ENCODE measurements at regions not wholly inside any gene's neighbourhood (a gene's known extent, or its start where the extent isn't known, plus 50 kb on each side); places are given as distances from the start of the nearest gene placed in this dataset.

DNA sequence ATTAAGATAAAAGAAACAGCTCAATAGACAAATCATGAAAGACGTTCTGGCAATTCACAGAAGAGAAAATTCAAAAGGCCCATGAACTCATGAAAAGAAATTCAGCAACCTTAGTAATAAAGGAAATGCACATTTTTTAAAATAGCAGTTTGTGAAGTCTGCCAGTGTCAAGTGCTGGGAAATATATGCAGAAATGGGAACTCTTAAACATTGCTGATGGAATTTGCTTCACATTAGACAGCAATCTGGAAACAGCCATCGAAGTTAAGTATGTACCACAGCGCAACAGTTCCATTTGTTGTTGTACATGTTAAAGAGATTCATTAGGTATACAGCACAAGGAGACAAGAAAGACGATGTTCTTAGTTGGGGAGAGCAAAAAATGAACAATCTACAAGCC, 319.4 kb upstream of the SALL1 start:
- Histone ChIP-seq H3K4me3 (no peak overlapping the region), H3K27me3 (no peaks in the 10 kb centered on the region), H3K27ac (no peak overlapping the region), H3K9me3 (no peaks in the 10 kb centered on the region), H3K36me3 (no peaks in the 10 kb centered on the region), H3K4me1 (no peaks in the 10 kb centered on the region)
- TF ChIP-seq, protein P1, sequence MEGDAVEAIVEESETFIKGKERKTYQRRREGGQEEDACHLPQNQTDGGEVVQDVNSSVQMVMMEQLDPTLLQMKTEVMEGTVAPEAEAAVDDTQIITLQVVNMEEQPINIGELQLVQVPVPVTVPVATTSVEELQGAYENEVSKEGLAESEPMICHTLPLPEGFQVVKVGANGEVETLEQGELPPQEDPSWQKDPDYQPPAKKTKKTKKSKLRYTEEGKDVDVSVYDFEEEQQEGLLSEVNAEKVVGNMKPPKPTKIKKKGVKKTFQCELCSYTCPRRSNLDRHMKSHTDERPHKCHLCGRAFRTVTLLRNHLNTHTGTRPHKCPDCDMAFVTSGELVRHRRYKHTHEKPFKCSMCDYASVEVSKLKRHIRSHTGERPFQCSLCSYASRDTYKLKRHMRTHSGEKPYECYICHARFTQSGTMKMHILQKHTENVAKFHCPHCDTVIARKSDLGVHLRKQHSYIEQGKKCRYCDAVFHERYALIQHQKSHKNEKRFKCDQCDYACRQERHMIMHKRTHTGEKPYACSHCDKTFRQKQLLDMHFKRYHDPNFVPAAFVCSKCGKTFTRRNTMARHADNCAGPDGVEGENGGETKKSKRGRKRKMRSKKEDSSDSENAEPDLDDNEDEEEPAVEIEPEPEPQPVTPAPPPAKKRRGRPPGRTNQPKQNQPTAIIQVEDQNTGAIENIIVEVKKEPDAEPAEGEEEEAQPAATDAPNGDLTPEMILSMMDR (IDR thresholded peaks at IDR 0.05), result no peak
- DNase-seq (no peak), ATAC-seq (no peak)
- intact Hi-C loops (cut with DNase I), result no loop called here

DNA sequence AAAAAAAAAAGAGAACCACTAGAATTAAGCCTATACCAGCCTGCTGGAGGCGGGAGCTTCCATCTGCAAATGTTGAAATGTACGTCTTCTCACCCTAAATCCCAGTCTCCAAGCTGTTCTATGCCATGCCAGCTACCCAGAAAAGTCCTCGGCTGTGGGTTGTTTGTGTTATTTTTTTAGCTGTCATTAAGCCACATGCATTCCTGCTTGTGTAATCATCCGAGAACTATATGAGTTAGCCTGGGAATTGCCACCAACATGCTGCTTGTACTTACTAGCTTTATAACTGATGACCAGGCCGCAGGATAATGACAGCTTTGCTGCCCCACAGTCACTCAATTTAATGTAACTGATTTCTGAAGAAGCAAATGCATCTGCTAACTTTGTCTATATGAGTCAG, 313.9 kb upstream of the SALL1 start:
- H3K27ac ChIP-seq, result no peak overlapping the region
- DNase-seq (no peak), ATAC-seq (no peak)
- no peaks in the 10 kb centered on the region for H3K9me3 ChIP-seq
- intact Hi-C loops (cut with DNase I), result no loop called here
- no peak overlapping the region for H3K4me3 ChIP-seq
- no peaks in the 10 kb centered on the region for H3K36me3 ChIP-seq
- H3K27me3 ChIP-seq, result no peaks in the 10 kb centered on the region
- no peaks in the 10 kb centered on the region for H3K4me1 ChIP-seq
- TF ChIP-seq, protein P1 (IDR thresholded peaks at IDR 0.05), result no peak

DNA sequence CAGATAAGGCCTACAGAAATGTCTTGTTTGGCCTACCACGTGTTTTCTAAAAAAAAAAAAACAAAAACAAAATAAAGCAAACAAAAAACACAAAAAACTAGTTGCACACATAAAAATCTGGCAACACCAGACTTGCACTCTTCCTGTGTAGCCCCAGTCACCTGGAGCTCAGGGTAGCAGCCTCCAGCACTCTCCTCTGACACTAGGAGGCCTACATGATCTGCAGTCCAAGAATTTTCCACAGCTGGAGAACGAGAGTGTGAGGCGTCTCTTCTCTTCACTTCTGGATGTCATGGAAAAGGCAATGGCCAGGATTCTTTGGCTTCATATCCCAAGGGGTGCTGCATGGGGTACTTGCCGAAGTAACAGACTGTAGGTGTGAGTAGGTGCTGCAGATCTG, 310.2 kb upstream of the SALL1 start:
- ATAC-seq (no peak), DNase-seq (no peak)
- no peaks in the 10 kb centered on the region for H3K4me1 ChIP-seq
- no peak overlapping the region for H3K4me3 ChIP-seq
- H3K9me3 ChIP-seq, result no peaks in the 10 kb centered on the region
- TF ChIP-seq, protein P1 (IDR thresholded peaks at IDR 0.05), result no peak
- intact Hi-C loops (cut with DNase I), result no loop called here
- no peaks in the 10 kb centered on the region for H3K27me3 ChIP-seq
- H3K36me3 ChIP-seq, result no peaks in the 10 kb centered on the region
- H3K27ac ChIP-seq, result no peak overlapping the region

DNA sequence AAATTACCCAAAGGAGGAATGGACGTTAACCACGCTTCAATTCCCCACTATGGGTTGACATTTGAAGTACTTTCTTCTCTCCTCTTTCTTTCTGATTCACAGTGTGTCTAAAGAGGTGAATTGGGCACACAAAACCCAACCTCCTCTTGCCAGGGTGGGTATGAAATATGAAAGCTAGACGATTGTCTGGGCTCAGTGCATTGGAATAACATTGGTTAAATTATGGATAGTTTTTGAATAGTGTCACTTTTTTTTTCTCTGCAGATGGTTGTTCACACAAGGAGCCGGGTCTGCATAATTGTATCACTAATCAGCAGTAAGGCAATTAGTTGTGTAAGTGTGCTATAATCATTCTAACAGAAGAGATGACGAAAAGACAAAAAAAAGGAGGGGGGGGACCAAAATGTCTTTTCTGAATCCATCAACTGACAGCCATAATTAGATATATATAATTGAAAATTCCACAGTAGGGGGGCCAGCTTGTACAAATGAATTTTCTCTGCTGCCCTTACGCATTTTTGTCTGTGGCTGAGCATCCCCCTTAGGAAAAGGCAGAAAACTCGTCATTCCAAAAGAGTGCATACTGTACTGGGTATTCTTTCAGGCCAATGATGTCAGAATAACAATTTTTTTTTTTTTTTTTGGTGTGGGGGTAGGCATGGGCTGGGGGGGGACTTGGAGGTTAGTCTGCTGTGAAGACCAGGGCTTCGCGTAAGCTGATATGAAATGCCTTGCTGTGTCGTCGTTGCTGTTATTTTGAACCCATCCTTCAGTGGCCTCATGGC, 307.5 kb upstream of the SALL1 start:
- Histone ChIP-seq H3K27me3 (no peaks in the 10 kb centered on the region), H3K36me3 (no peaks in the 10 kb centered on the region), H3K4me3 (no peak overlapping the region), H3K9me3 (no peaks in the 10 kb centered on the region), H3K4me1 (no peaks in the 10 kb centered on the region), H3K27ac (no peak overlapping the region)
- no peak for ATAC-seq
- DNase-seq, result no peak
- TF ChIP-seq, protein P1 (IDR thresholded peaks at IDR 0.05), result no peak
- intact Hi-C loops (cut with DNase I), result no loop called here

DNA sequence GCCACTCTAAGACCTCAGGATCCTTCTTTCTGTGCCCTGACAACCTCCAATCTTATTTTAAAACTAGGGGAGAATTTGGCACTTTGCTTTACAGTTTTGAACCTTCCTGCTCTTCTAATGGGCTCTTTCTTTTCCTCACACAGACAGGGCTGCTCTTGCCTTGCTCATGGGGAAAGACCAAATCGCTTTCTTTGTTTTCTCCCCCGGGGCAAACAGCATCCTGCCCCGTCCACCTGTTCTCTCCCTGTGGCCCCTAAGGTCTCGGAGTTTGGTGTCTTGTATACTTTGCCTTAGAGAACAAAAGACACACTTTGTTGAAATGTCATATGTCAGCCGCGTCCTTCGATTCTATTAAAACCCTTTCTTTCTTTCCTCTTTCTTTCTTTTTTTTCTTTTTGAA, 306.7 kb upstream of the SALL1 start:
- DNase-seq (no peak), ATAC-seq (no peak)
- H3K9me3 ChIP-seq, result no peaks in the 10 kb centered on the region
- H3K36me3 ChIP-seq, result no peaks in the 10 kb centered on the region
- intact Hi-C loops (cut with DNase I), result no loop called here
- no peaks in the 10 kb centered on the region for H3K4me1 ChIP-seq
- no peak overlapping the region for H3K4me3 ChIP-seq
- TF ChIP-seq, protein P1 (IDR thresholded peaks at IDR 0.05), result no peak
- H3K27me3 ChIP-seq, result no peaks in the 10 kb centered on the region
- no peak overlapping the region for H3K27ac ChIP-seq
